Heart left ventricle (tissue), 13 donors: ENCODE measurements at regions not wholly inside any gene's neighbourhood (a gene's known extent, or its start where the extent isn't known, plus 50 kb on each side); places are given as distances from the start of the nearest gene placed in this dataset.
"Not testable (repeated sequence)": the region's sequence is repeated elsewhere in the genome, so short reads cannot be mapped to it uniquely, and the experiment has no call there.

ENCODE experiments used
- CTCF ChIP-seq, 12 donors: fragments of 200-600 bp; sonication (generic) in 4 of 12; IDR thresholded peaks; one replicate each; pipeline versions ENCODE4 v1.5.0 to v1.8.0; 2018 to 2022; ENCODE audit warnings: antibody characterized with exemption in 12 of 12, mild to moderate bottlenecking in 5 of 12
- POLR2A ChIP-seq, 2 donors: fragments of 450-650 bp; IDR thresholded peaks; one replicate each; pipeline ENCODE4 v1.6.1; 2017; ENCODE audit warnings: antibody characterized with exemption in 2 of 2, mild to moderate bottlenecking in 2 of 2, moderate library complexity in 2 of 2
- donor health status: ischemic (EF 13 %, LVEDD 7.1; RV severe dilation, severe dysfunction).
- donor health status: DM: no; HTN: yes; CAD: no.
- donor health status: DM: no; HTN: no; CAD: no.
- donor health status: ischemic (EF 25% LVEDD 6.9; RV normal size, moderate dysfunction).
- donor health status: ischemic (EF 25% LVEDD 5.7; RV mildly dilated, moderate dysfunction).
- donor health status: ischemic (EF 35%, LVEDD 5.7; RV mildly dilated, moderate dysfunction).
- donor health status: nonischemic (EF 11% LVEDD 7.7; RV severe dilation, severe dysfunction).
- donor health status: DM: yes; HTN: yes; CAD: no.
- donor health status: PGD.
- donor health status: ischemic (EF 29% LVEDD 5.4; RV normal size, mild dysfunction).
- donor health status: nonischemic (EF 23%, LVEDD 6.1; RV moderate dilation, normal function).

- TF ChIP-seq POLR2A, CTCF (IDR thresholded peaks at IDR 0.05): not testable (repeated sequence)
Measured at GRCh38 chr5:109538692-109539091, 128.9 kb upstream of the PJA2 start.
